C1 segment of cervical spinal cord (tissue), 14 donors: ENCODE measurements at regions not wholly inside any gene's neighbourhood (a gene's known extent, or its start where the extent isn't known, plus 50 kb on each side); places are given as distances from the start of the nearest gene placed in this dataset.

ENCODE experiments used
- DNase-seq, 14 donors: peaks; one replicate each; lab custom pipeline; 2025; lab: John Stamatoyannopoulos, UW

- no peak for DNase-seq
Observed at GRCh38 chr6:95501032-95501904, 76.1 kb upstream of the MANEA start.

DNA sequence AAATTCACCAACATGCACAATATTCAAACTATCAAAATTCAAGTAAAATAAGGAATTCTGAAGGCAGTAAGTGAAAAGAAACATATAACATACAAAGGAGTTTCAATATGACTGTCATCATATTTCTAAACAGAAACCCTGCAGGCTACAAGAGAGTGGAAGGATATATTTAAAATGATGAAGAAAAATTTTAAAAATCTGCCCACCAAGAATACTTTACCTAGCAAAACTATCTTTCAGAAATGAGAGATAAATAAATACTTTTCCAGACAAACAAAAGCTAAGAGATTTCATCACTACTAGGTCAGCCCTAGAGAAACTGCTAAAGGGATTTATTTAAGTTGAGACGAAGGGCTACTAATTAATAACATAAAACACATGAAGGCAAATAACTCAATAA lies 73.8 kb upstream of the MANEA start:
- DNase-seq, result no peak

GRCh38 chr6:95511404-95511803 lies 65.9 kb upstream of the MANEA start:
- no peak for DNase-seq

- no peak for DNase-seq
Observed at GRCh38 chr6:95515975-95516374, 61.4 kb upstream of the MANEA start.

GRCh38 chr6:95517004-95517403 lies 60.3 kb upstream of the MANEA start:
- DNase-seq, result no peak

DNA sequence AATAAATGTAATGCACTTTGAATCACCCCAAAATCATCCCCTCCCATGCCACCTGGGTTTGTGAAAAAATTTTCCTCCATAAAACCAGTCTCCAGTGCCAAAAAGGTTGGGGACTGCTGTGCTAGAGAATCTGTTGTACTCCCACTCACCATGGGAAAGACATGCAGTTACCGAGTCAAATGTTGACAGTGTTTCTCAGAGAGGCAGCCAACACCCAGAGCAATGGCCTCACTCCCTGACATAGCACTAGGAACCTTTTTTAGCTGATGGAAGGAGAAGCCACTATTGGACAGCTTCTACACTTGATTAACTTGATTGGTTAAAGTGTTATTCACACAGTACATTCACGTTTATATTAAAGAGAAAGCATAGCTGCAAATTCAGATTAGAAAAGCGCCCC lies 59.8 kb upstream of the MANEA start:
- no peak for DNase-seq

- no peak for DNase-seq
Observed at GRCh38 chr6:95518630-95519227, 58.6 kb upstream of the MANEA start.

GRCh38 chr6:95519228-95520037 lies 57.9 kb upstream of the MANEA start:
- DNase-seq, result no peak

DNA sequence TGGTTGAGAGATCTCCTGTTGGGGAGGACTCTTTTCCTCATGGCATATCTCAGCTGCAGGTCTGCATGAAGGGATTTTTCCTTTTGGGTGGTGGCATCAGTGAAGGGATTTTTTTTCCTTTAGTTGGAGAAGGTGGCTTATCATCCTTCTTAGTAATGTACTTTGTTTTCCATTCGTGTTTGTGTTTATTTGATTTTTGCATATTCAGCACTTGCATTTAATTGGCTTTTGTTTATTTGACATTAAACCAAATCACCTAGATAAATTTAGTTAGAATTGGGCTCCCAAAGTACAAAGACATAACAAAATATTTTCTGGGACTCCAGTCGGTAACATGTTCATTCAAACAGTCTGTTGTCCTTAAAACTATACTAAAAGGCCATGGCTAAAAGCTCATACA lies 56.2 kb upstream of the MANEA start:
- DNase-seq, result no peak
